Neural cell (in vitro differentiated cells): ENCODE measurements at regions not wholly inside any gene's neighbourhood (a gene's known extent, or its start where the extent isn't known, plus 50 kb on each side); places are given as distances from the start of the nearest gene placed in this dataset.

Source experiments
- H2AFZ ChIP-seq: fragments of 200-600, 300-800 bp; sonication (generic), shearing (Covaris generic); 2 replicates; pipeline ENCODE4 v1.6.0; 2014; ENCODE audit warnings: low read depth, mild to moderate bottlenecking, antibody characterized with exemption, low read length, moderate library complexity
- H3F3A ChIP-seq: fragments of 200-600 bp; shearing (Covaris generic); 2 replicates; pipeline ENCODE4 v1.6.1; 2016; ENCODE audit warnings: mild to moderate bottlenecking, moderate library complexity, mixed read lengths, antibody characterized with exemption, low read length; ENCODE audit not compliant: insufficient read depth, poor library complexity, severe bottlenecking
- H3K27ac ChIP-seq: fragments of 200-600, 300-800 bp; sonication (generic), shearing (Covaris generic); 2 replicates; pipeline ENCODE4 v1.5.1; 2014; ENCODE audit warnings: mild to moderate bottlenecking, low read length, moderate library complexity
- H3K27me3 ChIP-seq: fragments of 300-800, 200-600 bp; sonication (generic), shearing (Covaris generic); 2 replicates; pipeline ENCODE4 v1.6.0; 2014; ENCODE audit warnings: mild to moderate bottlenecking, low read depth, low read length, moderate library complexity; ENCODE audit not compliant: insufficient read depth
- H3K36me3 ChIP-seq: fragments of 300-800, 200-600 bp; sonication (generic), shearing (Covaris generic); 2 replicates; pipeline ENCODE4 v1.5.1; 2014; ENCODE audit warnings: mild to moderate bottlenecking, antibody characterized with exemption, low read length, moderate library complexity; ENCODE audit not compliant: insufficient read depth
- H3K4me2 ChIP-seq: fragments of 300-800, 200-600 bp; sonication (generic), shearing (Covaris generic); 2 replicates; pipeline ENCODE4 v1.6.0; 2014; ENCODE audit warnings: mild to moderate bottlenecking, low read length
- H3K4me3 ChIP-seq: fragments of 300-800, 200-600 bp; sonication (generic), shearing (Covaris generic); 2 replicates; pipeline ENCODE4 v1.5.1; 2014; ENCODE audit warnings: mild to moderate bottlenecking, low read length, moderate library complexity
- H3K79me2 ChIP-seq: fragments of 200-600 bp; shearing (Covaris generic); replicated peaks from 2 replicates; pipeline ENCODE4 v1.6.0; 2014; ENCODE audit warnings: mild to moderate bottlenecking, low read length, moderate library complexity; ENCODE audit not compliant: insufficient read depth
- H3K9ac ChIP-seq: fragments of 300-800, 200-600 bp; sonication (generic), shearing (Covaris generic); 2 replicates; pipeline ENCODE4 v1.6.1; 2016; ENCODE audit warnings: mild to moderate bottlenecking, low read length, mixed read lengths
- H3K9me2 ChIP-seq: fragments of 200-600 bp; shearing (Covaris generic); 2 replicates; pipeline ENCODE4 v1.6.1; 2016; ENCODE audit warnings: mild to moderate bottlenecking, low read length, mixed read lengths; ENCODE audit not compliant: insufficient read depth
- H3K9me3 ChIP-seq: fragments of 200-600, 300-800 bp; sonication (generic), shearing (Covaris generic); 2 replicates; pipeline ENCODE4 v1.6.1; 2016; ENCODE audit warnings: mild to moderate bottlenecking, mixed run types, low read length, moderate library complexity, mixed read lengths
- H4K20me1 ChIP-seq: fragments of 200-600 bp; shearing (Covaris generic); 2 replicates; pipeline ENCODE4 v1.6.1; 2016; ENCODE audit warnings: mild to moderate bottlenecking, mixed run types; ENCODE audit not compliant: insufficient read depth
- EP300 ChIP-seq: fragments of 450-650 bp; conservative IDR thresholded peaks from 2 replicates; pipeline ENCODE4 v1.6.1; 2014; ENCODE audit warnings: antibody characterized with exemption, mild to moderate bottlenecking, moderate library complexity; ENCODE audit not compliant: poor library complexity, severe bottlenecking
- EZH2 ChIP-seq: fragments of 200-600, 300-800 bp; shearing (Covaris generic), sonication (generic); IDR thresholded peaks from 2 replicates; pipeline ENCODE4 v1.6.1; 2014; ENCODE audit warnings: antibody characterized with exemption, low read length, borderline replicate concordance, mild to moderate bottlenecking; ENCODE audit not compliant: insufficient read depth, poor library complexity, severe bottlenecking
- MXI1 ChIP-seq: fragments of 450-650 bp; conservative IDR thresholded peaks from 2 replicates; pipeline ENCODE4 v1.6.1; 2014; ENCODE audit warnings: antibody characterized with exemption, mild to moderate bottlenecking; ENCODE audit not compliant: poor library complexity, severe bottlenecking
- POLR2AphosphoS5 ChIP-seq: IDR thresholded peaks from 2 replicates; pipeline ENCODE4 v1.6.1; 2012
- RAD21 ChIP-seq: fragments of 450-650 bp; conservative IDR thresholded peaks from 2 replicates; pipeline ENCODE4 v1.6.1; 2014; ENCODE audit warnings: antibody characterized with exemption, mild to moderate bottlenecking, moderate library complexity
- SMC3 ChIP-seq: fragments of 450-650 bp; conservative IDR thresholded peaks from 2 replicates; pipeline ENCODE4 v1.6.1; 2014; ENCODE audit warnings: antibody characterized with exemption, mild to moderate bottlenecking, moderate library complexity; ENCODE audit not compliant: poor library complexity
- TAF1 ChIP-seq: IDR thresholded peaks from 2 replicates; pipeline ENCODE4 v1.6.1; 2012; ENCODE audit warnings: low read depth
- TF ChIP-seq, protein P1 (sequence below): fragments of 450-650 bp; IDR thresholded peaks from 2 replicates; pipeline ENCODE4 v1.5.1; 2014; ENCODE audit warnings: antibody characterized with exemption, mild to moderate bottlenecking, moderate library complexity; ENCODE audit not compliant: poor library complexity, severe bottlenecking
- TF ChIP-seq, protein P2 (sequence below): IDR thresholded peaks from 2 replicates; pipeline ENCODE4 v1.6.1; 2012; ENCODE audit warnings: borderline replicate concordance

DNA sequence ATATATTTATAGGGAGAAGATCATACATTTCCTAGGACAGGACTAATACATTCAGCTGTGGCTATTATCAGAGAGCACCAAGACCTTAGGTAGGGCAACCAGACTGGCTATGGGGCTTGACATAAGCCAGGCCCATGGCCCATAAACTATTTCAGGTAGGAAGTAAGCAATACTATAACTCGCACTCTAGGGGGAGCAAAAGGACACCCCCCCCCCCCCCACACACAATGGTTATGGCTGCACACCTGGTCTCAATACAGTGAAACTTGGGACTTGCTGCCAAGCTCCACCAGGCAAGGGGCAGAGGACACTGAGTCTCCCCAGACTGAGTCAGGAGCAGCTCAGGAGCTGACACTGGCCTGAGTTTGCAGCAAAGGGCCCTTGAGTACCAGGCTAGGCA is 348.9 kb upstream of the ASIC2 start:
- H3K4me3 ChIP-seq = no peak overlapping the region
- H3K9me2 ChIP-seq = no peaks in the 10 kb centered on the region
- no peak overlapping the region for H3K4me2 ChIP-seq
- no peaks in the 10 kb centered on the region for H4K20me1 ChIP-seq
- no peaks in the 10 kb centered on the region for H3K36me3 ChIP-seq
- no peaks in the 10 kb centered on the region for H3F3A ChIP-seq
- no peaks in the 10 kb centered on the region for H3K79me2 ChIP-seq
- TF ChIP-seq, protein P1, sequence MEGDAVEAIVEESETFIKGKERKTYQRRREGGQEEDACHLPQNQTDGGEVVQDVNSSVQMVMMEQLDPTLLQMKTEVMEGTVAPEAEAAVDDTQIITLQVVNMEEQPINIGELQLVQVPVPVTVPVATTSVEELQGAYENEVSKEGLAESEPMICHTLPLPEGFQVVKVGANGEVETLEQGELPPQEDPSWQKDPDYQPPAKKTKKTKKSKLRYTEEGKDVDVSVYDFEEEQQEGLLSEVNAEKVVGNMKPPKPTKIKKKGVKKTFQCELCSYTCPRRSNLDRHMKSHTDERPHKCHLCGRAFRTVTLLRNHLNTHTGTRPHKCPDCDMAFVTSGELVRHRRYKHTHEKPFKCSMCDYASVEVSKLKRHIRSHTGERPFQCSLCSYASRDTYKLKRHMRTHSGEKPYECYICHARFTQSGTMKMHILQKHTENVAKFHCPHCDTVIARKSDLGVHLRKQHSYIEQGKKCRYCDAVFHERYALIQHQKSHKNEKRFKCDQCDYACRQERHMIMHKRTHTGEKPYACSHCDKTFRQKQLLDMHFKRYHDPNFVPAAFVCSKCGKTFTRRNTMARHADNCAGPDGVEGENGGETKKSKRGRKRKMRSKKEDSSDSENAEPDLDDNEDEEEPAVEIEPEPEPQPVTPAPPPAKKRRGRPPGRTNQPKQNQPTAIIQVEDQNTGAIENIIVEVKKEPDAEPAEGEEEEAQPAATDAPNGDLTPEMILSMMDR = no peak
- no peak for TF ChIP-seq SMC3
- no peak for TF ChIP-seq TAF1
- TF ChIP-seq RAD21 = no peak
- no peak for TF ChIP-seq EZH2
- no peak for TF ChIP-seq EP300
- no peak for TF ChIP-seq MXI1
- no peak for TF ChIP-seq POLR2AphosphoS5
- TF ChIP-seq, protein P2, sequence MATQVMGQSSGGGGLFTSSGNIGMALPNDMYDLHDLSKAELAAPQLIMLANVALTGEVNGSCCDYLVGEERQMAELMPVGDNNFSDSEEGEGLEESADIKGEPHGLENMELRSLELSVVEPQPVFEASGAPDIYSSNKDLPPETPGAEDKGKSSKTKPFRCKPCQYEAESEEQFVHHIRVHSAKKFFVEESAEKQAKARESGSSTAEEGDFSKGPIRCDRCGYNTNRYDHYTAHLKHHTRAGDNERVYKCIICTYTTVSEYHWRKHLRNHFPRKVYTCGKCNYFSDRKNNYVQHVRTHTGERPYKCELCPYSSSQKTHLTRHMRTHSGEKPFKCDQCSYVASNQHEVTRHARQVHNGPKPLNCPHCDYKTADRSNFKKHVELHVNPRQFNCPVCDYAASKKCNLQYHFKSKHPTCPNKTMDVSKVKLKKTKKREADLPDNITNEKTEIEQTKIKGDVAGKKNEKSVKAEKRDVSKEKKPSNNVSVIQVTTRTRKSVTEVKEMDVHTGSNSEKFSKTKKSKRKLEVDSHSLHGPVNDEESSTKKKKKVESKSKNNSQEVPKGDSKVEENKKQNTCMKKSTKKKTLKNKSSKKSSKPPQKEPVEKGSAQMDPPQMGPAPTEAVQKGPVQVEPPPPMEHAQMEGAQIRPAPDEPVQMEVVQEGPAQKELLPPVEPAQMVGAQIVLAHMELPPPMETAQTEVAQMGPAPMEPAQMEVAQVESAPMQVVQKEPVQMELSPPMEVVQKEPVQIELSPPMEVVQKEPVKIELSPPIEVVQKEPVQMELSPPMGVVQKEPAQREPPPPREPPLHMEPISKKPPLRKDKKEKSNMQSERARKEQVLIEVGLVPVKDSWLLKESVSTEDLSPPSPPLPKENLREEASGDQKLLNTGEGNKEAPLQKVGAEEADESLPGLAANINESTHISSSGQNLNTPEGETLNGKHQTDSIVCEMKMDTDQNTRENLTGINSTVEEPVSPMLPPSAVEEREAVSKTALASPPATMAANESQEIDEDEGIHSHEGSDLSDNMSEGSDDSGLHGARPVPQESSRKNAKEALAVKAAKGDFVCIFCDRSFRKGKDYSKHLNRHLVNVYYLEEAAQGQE = no peak
- H3K9ac ChIP-seq = no peak overlapping the region
- no peaks in the 10 kb centered on the region for H3K9me3 ChIP-seq
- H3K27ac ChIP-seq = no peak overlapping the region
- H3K27me3 ChIP-seq = peaks cover 3% of the 10 kb centered on the region
- H2AFZ ChIP-seq = no peak overlapping the region

DNA sequence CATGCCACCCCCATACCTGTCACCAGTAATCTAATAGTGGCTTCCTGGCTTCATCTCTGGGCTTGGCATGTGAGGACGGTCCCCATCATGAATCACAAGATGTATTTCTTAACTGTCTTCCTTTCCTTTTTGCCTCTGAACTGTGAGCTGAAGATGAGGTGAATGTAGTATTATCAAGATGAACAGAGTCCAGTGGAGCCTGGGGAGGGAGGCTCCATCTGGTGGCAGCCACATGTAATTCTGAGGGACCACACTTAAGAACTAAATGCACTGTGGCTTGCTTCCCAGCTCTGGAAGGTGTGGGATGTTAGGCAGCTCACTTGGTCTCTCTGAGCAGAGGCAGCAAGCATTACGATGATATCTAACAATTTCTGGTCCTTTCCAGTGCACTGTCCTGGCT is 354.9 kb upstream of the ASIC2 start:
- Histone ChIP-seq H3K4me3 (no peak overlapping the region), H3K27ac (no peak overlapping the region), H3K79me2 (no peaks in the 10 kb centered on the region), H3K9me3 (no peaks in the 10 kb centered on the region), H3K4me2 (no peak overlapping the region), H3F3A (no peaks in the 10 kb centered on the region), H4K20me1 (no peaks in the 10 kb centered on the region), H2AFZ (no peak overlapping the region), H3K36me3 (no peaks in the 10 kb centered on the region), H3K9ac (no peak overlapping the region), H3K9me2 (no peaks in the 10 kb centered on the region), H3K27me3 (peaks cover 3% of the 10 kb centered on the region)
- TF ChIP-seq, protein P2 = no peak
- TF ChIP-seq SMC3 (peak; percentile 96), TAF1 (no peak), RAD21 (peak; percentile 91), EP300 (no peak)
- TF ChIP-seq, protein P1 = peak; percentile 88
